ENCODE measurements at regions not wholly inside any gene's neighbourhood (a gene's known extent, or its start where the extent isn't known, plus 50 kb on each side); places are given as distances from the start of the nearest gene placed in this dataset.

- 17 to 60% methylated on average over 4 of the region's 4 CpGs for WGBS, 2 donors
Observed at GRCh38 chr5:8462565-8462964, 593.6 kb downstream of the MTRR start.

DNA sequence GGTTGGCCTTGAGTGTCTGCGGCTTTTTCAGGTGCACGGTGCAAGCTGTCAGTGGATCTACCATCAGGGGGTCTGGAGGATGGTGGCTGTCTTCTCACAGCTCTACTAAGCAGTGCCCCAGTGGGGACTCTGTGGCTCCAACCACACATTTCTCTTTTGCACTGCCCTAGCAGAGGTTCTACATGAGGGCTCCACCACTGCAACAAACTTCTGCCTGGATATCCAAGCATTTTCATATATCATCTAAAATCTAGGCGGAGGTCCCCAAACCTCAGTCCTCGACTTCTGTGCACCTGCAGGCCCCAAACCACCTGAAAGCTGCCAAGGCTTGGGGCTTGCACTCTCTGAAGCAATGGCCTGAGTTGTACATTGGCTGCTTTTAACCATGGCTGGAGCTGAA is 601.5 kb downstream of the MTRR start:
- WGBS, 2 donors, result 75 to 86% methylated on average over 4 of the region's 4 CpGs
- TF ChIP-seq EP300 (IDR thresholded peaks at IDR 0.05), result no peak
- no peak for TF ChIP-seq CTCF (IDR thresholded peaks at IDR 0.05)
- TF ChIP-seq POLR2A (IDR thresholded peaks at IDR 0.05), result no peak
- TF ChIP-seq POLR2AphosphoS5 (IDR thresholded peaks at IDR 0.05), result no peak
- Histone ChIP-seq H3K4me1 (no peaks in the 10 kb centered on the region), H3K36me3 (no peaks in the 10 kb centered on the region), H3K27me3 (no peaks in the 10 kb centered on the region), H3K27ac (no peak overlapping the region), H3K9me3 (no peaks in the 10 kb centered on the region), H3K4me3 (no peak overlapping the region)
- intact Hi-C loops (cut with DNase I), result no loop called here
- no peak for DNase-seq

More at GRCh38 chr5:8462565-8462964, 593.6 kb downstream of the MTRR start:
- peaks cover 0 to 13% (median 0%) of the 10 kb centered on the region in 4 donors for H3K36me3 ChIP-seq
- DNase-seq, result no peak
- no peak overlapping the region for H3K4me3 ChIP-seq
- TF ChIP-seq EP300 (IDR thresholded peaks at IDR 0.05) (no peak), POLR2AphosphoS5 (IDR thresholded peaks at IDR 0.05) (no peak), POLR2A (IDR thresholded peaks at IDR 0.05) (no peak), CTCF (IDR thresholded peaks at IDR 0.05) (no peak)
- H3K4me1 ChIP-seq, result peaks cover 0 to 13% (median 8%) of the 10 kb centered on the region in 4 donors
- no peaks in the 10 kb centered on the region for H3K9me3 ChIP-seq
- H3K27me3 ChIP-seq, result no peaks in the 10 kb centered on the region
- no peak overlapping the region for H3K27ac ChIP-seq
- intact Hi-C loops (cut with DNase I), result no loop called here

DNA sequence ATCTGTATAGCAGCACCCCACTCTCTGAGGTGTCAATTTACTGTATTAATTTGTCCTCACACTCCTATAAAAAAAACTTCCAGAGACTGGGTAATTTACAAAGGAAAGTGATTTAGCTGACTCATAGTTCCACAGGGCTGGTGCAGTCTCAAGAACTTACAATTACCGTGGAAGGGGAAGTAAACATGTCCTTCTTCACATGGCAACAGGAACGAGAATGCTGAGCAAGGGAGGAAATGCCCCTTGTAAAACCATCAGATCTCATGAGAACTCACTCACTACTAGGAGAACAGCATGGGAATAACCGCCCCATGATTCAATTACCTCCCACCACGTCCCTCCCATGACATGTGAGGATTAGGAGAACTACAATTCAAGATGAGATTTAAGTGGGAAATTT is 602.6 kb downstream of the MTRR start:
- no peaks in the 10 kb centered on the region for H3K36me3 ChIP-seq
- WGBS, 2 donors, result 63 to 69% methylated on average over 4 of the region's 4 CpGs
- H3K4me3 ChIP-seq, result no peak overlapping the region
- H3K4me1 ChIP-seq, result no peaks in the 10 kb centered on the region
- H3K9me3 ChIP-seq, result no peaks in the 10 kb centered on the region
- no peak overlapping the region for H3K27ac ChIP-seq
- DNase-seq, result no peak
- H3K27me3 ChIP-seq, result no peaks in the 10 kb centered on the region
- intact Hi-C loops (cut with DNase I), result no loop called here
- TF ChIP-seq POLR2AphosphoS5 (IDR thresholded peaks at IDR 0.05) (no peak), EP300 (IDR thresholded peaks at IDR 0.05) (no peak), CTCF (IDR thresholded peaks at IDR 0.05) (no peak), POLR2A (IDR thresholded peaks at IDR 0.05) (no peak)

GRCh38 chr5:8473016-8473415 is 604.1 kb downstream of the MTRR start:
- WGBS, 2 donors, result 94 to 95% methylated on average over 3 of the region's 3 CpGs
- Histone ChIP-seq H3K4me3 (no peak overlapping the region), H3K27ac (no peak overlapping the region), H3K27me3 (no peaks in the 10 kb centered on the region), H3K4me1 (no peaks in the 10 kb centered on the region), H3K9me3 (no peaks in the 10 kb centered on the region), H3K36me3 (no peaks in the 10 kb centered on the region)
- intact Hi-C loops (cut with DNase I), result no loop called here
- no peak for DNase-seq
- TF ChIP-seq CTCF (IDR thresholded peaks at IDR 0.05) (no peak), EP300 (IDR thresholded peaks at IDR 0.05) (no peak), POLR2AphosphoS5 (IDR thresholded peaks at IDR 0.05) (no peak), POLR2A (IDR thresholded peaks at IDR 0.05) (no peak)

- H3K4me3 ChIP-seq, result no peak overlapping the region
- no peaks in the 10 kb centered on the region for H3K4me1 ChIP-seq
- DNase-seq, result no peak
- 65 to 75% methylated on average over 6 of the region's 6 CpGs for WGBS, 2 donors
- H3K27ac ChIP-seq, result no peak overlapping the region
- TF ChIP-seq CTCF (IDR thresholded peaks at IDR 0.05) (no peak), EP300 (IDR thresholded peaks at IDR 0.05) (no peak), POLR2AphosphoS5 (IDR thresholded peaks at IDR 0.05) (no peak)
- no peaks in the 10 kb centered on the region for H3K9me3 ChIP-seq
- no peaks in the 10 kb centered on the region for H3K27me3 ChIP-seq
- no peaks in the 10 kb centered on the region for H3K36me3 ChIP-seq
- intact Hi-C loops (cut with DNase I), result no loop called here
Observed at GRCh38 chr5:8473827-8474568, 605.0 kb downstream of the MTRR start.
